T47D (cell line): ENCODE measurements at regions not wholly inside any gene's neighbourhood (a gene's known extent, or its start where the extent isn't known, plus 50 kb on each side); places are given as distances from the start of the nearest gene placed in this dataset.

Experiments used
- DNase-seq, 2 experiments: peaks; one replicate each; pipeline versions ENCODE4 v3.0.0 to v3.0.0-alpha.2; 2011 to 2012; ENCODE audit warnings: low read depth in 1 of 2, low spot score in 1 of 2
- JUND ChIP-seq: IDR thresholded peaks from 2 replicates; pipeline ENCODE4 v1.6.1; 2012; ENCODE audit warnings: low read depth
- in situ Hi-C: cut with HindIII; loops from 2 replicates; pipeline ENCODE4 v1.10.0; 2016; ENCODE audit warnings: low sequenced_read_pairs, low pct_unique_long_range_greater_than_20kb

DNA sequence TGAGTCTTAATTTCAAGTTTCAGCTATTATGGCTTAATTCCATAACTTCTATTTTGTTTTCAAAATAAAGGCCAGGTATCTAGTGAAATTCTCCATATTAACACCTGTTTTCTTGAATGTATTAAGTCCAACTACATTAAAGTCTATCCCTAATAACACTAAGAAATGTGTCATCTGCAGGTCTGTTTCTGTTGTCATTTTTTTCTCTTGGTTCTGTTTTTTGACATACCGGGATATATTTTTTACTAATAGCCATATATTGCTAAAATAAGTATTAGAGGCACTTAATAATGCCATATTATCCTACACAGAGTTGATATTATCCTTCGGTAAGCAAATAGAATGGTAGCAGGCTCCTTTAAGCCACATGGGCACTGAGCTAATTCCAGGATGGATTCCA lies 176.0 kb upstream of the MPPED2 start:
- DNase-seq, result no peak
- in situ Hi-C loops, result no loop called here
- no peak for TF ChIP-seq JUND

DNA sequence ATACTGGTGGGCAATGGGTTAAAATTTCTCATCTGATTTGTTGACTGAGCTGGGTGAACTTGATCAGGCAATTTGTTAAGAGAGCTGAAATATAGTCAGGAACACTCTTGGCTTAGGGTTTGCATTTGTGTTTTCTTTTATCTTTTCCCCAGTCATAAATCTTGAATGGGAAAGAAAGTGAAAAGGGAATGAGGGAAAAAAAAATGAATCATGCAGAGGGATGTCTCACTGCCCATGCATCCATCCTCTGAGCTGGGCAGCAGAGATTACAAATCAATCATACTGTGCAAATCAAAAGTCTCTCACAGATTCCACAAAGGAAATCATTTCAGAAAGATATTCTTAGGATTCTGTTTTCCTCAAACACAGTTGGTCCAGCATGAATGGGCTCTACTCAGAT lies 174.2 kb upstream of the MPPED2 start:
- in situ Hi-C loops, result no loop called here
- no peak for TF ChIP-seq JUND
- DNase-seq, result no peak

DNA sequence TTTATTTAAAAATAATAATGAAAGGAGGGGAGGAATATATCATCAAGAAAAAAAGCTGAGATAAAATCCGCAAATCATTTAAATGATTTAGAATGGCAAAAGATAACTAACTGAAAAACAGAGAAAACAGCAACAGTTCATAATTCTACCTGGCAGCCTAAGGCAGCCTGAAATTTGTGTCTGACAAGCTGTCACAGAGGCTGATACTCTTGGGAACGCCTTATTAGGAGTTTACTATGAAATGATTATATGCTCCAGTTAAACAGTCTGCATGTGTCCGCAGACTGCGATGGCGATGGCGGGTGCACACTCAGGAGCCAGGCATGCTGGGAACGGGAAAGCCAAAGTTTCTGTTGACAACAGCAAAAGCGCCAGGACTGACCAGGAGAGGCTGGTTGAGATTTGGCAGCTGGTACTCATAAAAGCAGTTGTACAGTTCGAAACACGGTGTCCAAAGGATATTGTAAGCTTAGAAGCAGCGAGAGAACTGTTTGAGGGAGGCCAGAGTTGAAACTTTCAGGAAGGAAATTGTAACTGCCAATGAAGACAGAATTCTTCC lies 172.9 kb upstream of the MPPED2 start:
- no peak for DNase-seq
- in situ Hi-C loops, result no loop called here
- no peak for TF ChIP-seq JUND

DNA sequence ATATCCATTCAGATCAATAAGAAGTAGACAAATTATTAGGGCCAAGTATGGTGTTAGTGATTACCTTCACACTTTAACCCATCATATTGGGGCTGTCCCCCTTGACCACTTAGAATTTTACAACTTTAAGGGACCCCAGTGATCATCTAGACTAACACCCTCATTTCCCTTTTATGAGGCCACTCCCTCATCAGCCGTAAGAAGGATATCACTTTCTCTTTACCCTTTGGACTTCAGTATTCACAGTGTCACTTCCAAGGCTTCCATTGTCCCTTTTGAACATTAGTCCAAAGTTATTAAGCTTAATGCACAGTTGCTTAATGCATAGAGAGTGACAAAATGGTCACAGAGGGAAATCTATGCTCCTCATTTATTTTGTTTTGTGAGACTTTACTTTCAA lies 172.4 kb upstream of the MPPED2 start:
- no peak for TF ChIP-seq JUND
- in situ Hi-C loops, result no loop called here
- DNase-seq, result no peak

DNA sequence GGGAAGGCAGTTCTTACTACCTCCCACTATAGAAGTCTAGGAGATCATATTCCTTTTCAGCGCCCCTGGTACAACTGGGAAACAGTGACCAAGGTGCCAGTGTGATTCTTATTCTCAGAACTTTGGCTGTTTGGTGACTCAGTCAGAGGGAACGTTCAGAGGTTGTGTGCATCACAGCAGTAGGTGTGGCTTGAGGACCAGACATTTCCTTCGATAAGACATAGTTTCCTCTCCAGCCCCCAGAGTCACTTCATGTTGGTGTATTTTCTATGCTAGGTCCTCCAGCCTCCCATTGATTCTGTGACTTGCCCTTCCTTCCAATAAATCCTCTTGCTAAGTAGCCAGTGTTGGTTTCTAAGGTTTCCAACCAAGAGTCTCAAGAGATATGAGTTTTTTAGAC lies 171.9 kb upstream of the MPPED2 start:
- no peak for DNase-seq
- TF ChIP-seq JUND, result no peak
- in situ Hi-C loops, result no loop called here

DNA sequence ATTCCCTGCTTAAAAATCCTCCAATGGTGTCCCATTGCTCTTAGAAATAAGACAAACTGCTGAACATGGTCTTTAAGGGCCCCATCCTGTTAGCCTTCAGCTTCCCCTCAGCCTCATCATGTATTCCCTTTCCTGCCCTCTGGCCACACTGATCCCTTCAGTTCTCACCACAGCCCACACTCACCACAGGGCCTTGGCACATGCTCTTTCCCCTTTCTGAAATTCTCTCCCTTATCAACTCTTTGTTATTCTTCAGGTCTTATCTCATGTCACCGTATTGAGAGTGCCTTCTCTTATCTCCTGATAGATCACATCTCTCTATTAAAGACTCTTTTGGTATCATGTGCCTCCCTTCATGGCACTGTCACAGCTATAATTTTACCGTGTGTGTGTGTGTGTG lies 167.8 kb upstream of the MPPED2 start:
- DNase-seq, result no peak
- no peak for TF ChIP-seq JUND
- in situ Hi-C loops, result no loop called here

DNA sequence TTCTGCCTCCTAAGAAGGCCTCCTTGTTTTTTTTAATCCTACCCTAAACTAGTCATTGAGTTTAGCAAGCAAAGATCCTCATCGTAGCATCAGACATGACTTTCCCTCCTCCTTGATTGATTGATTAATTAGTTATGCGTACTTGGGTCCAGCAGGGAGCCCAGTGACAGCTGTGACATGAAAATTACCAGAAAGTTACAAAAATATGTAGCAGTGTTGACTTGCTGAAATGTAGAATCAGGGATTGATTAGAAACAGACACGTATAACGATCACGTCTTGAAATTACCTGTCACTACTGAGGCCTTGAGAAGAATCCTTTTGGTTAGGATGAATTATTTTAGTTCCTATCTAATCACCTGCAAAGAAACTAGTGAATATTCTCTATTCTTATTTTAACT lies 167.4 kb upstream of the MPPED2 start:
- TF ChIP-seq JUND, result no peak
- DNase-seq, result no peak
- in situ Hi-C loops, result no loop called here

DNA sequence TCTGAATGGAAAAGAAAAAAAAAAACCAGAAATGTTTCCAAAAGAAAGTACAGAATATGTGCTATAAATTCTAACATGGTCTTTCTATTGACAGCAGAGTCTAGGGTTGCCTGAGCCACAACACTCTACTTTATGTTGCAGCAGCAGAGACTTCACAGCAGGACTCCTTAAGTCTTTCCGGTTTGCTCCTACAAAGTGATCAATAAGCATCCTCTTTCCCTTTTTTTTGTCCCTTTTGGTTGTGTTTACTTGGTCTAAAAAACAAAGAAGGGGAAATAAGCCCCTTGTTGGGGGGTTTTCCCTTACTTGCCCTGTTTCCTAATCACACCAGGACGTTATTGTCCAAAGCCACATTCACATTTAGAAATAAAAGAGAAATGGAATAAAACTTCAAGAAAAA lies 163.1 kb upstream of the MPPED2 start:
- in situ Hi-C loops, result no loop called here
- TF ChIP-seq JUND, result no peak
- no peak for DNase-seq

DNA sequence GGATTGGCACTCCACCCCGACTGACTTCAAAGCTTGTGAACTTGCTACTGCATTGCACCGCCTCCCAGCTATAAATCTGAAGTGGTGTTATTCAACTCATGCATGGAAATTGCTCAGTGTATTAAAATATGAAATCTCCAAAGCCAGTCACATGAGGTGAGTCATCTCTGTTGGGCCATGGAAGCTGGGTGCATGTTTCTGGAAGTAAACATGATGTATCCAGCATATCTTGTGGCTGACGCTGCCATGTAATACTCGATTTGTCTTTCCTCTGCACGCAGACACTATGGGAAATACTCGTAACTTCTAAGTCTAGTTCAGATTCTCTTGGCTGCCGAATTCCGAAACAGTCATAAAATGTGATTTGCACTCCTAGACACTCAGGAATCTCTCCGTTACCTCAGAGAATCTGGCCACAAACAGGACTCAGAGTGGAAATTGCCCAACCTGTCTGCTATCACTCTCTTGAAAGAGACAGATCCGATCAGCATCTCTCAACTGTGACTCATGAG lies 154.9 kb upstream of the MPPED2 start:
- in situ Hi-C loops, result no loop called here
- DNase-seq, result peak in 1 of 2 experiments; percentile 8
- TF ChIP-seq JUND, result no peak

DNA sequence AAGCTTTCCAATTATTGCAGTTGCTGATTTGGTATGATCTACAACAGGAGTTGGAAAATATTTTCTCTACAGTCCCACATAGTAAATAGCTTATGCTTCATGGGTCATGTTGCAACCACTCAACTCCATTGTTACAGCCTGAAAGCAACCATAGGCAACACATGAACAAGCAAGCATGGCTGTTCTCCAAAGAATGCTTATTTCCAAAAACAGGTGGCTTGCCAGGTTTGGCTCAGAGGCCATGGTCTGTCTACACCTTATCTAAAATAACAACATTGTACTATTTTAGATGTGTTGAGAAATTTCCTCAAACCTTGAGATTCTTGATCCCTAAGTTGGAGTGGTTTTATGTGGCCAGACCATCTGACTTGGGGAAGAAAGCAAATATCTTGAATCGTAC lies 153.9 kb upstream of the MPPED2 start:
- in situ Hi-C loops, result no loop called here
- DNase-seq, result no peak
- TF ChIP-seq JUND, result no peak

DNA sequence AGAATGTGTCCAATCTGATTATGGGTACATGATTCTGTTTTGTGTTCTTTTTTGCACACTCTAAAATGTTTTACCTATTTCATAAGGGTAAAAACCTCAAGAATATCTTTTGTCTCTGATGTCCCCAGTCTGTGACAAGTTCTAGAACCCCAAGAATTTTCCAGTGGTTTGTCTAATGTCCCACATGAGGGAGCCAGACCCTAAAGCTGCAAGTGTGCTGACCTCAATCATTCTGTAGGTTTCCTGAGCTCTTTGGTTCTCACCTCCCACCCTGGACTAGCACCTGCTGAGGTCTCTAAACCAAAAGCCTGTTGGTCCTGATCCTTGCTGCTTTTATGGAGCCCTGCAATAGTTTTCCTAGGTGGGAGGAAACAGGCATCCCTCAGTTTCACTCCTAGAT lies 149.8 kb upstream of the MPPED2 start:
- peak in 1 of 2 experiments; percentile 25 for DNase-seq
- TF ChIP-seq JUND, result no peak
- in situ Hi-C loops, result no loop called here

DNA sequence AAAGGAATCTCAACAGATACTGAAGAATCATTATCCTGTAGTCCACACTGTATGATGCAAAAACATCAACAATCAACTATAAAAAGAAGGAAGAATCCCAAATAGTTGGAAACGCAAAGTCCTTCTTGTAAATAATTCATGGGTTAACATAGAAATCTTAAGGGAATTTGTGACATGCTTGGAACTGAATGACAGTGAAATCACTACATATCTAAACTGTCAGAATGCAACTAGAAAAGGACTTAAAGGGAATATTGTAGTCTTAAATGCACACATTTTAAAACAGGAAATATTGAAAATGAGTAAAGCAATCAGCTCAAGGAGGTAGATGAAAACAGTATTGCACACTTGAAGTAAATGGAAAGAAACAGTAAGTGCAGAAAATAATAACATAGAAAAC lies 147.6 kb upstream of the MPPED2 start:
- TF ChIP-seq JUND, result no peak
- no peak for DNase-seq
- in situ Hi-C loops, result no loop called here

DNA sequence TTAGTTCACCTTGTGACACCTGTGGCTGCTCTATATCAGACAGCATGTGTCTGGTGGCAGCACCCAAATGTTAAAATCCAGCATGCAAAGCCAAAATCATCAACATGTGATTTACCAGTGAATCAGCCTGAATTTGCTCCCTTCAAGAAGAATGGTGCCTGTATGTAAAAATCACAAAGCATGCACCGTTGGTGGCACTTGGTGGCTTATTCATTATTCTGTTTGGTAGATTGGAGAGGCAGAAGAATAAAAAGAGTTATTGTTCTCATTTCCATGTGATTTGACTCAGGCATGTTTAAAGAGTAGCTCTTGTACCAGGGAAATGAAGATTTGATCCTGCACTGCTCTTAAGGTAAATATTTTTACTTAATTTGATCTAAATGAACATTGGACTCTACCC lies 143.9 kb upstream of the MPPED2 start:
- TF ChIP-seq JUND, result no peak
- in situ Hi-C loops, result no loop called here
- DNase-seq, result no peak

DNA sequence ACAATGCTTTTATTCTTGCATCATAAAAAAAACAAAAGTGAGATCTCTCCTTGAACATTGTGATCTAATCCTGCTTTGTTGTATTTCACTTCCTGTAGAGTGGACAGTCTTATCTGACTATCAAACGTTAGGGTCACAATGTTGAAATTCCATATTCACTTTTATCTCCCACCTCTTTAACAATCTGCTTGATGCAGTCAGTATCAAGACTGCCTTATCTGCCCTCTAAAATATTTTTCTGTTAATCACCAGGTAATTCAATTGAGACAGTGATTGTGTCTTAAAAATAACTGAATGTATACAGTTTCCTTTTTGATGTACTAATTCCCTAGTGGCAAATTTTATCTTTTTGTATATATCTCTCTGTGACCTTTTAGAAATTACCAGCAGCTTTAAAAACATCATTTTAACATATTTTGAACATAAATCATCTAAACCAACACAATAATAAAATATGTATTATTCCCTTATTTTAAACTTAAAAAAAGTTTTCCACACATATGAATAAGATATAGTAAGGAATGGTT lies 143.1 kb upstream of the MPPED2 start:
- DNase-seq, result no peak
- no peak for TF ChIP-seq JUND
- in situ Hi-C loops, result no loop called here
